ENCODE measurements at regions not wholly inside any gene's neighbourhood (a gene's known extent, or its start where the extent isn't known, plus 50 kb on each side); places are given as distances from the start of the nearest gene placed in this dataset.

GRCh38 chr7:68103319-68103718, 1106.7 kb downstream of the TYW1 start:
- TF ChIP-seq CTCF (IDR thresholded peaks at IDR 0.05) (no peak), POLR2A (IDR thresholded peaks at IDR 0.05) (no peak), POLR2AphosphoS5 (IDR thresholded peaks at IDR 0.05) (no peak)
